ENCODE measurements at regions not wholly inside any gene's neighbourhood (a gene's known extent, or its start where the extent isn't known, plus 50 kb on each side); places are given as distances from the start of the nearest gene placed in this dataset.

- no peaks in the 10 kb centered on the region for H3K27me3 ChIP-seq (ENCODE audit: insufficient read depth, low read depth)
- no peak overlapping the region for H3K4me2 ChIP-seq
- H4K20me1 ChIP-seq (ENCODE audit: insufficient read depth): no peaks in the 10 kb centered on the region
- H3F3A ChIP-seq (ENCODE audit: insufficient read depth, low read depth): no peaks in the 10 kb centered on the region
- intact Hi-C loops (cut with micrococcal nuclease; ENCODE audit: unreplicated experiment): no loop called here
- ChIA-PET POLR2A (ENCODE audit: unreplicated experiment) (no interaction called here), CTCF (no interaction called here)
- no peak overlapping the region for H3K4me3 ChIP-seq
- no peak overlapping the region for H3K27ac ChIP-seq
- no peaks in the 10 kb centered on the region for H3K9me2 ChIP-seq (ENCODE audit: insufficient read depth)
- H3K79me2 ChIP-seq (ENCODE audit: low read depth): no peaks in the 10 kb centered on the region
- BruUV-seq (replicated peaks): no TSS peak
- H3K9me3 ChIP-seq (ENCODE audit: insufficient read depth, low read depth): no peaks in the 10 kb centered on the region
- no peak overlapping the region for H2AFZ ChIP-seq
- TF ChIP-seq EZH2 (IDR thresholded peaks at IDR 0.05; ENCODE audit: low read depth): no peak
- H3K4me1 ChIP-seq (replicated peaks; ENCODE audit: insufficient read depth): no peaks in the 10 kb centered on the region
- no peak for DNase-seq
- H3K36me3 ChIP-seq (ENCODE audit: low read depth): no peaks in the 10 kb centered on the region
Measured at GRCh38 chr12:126685636-126686035, 1581.3 kb upstream of the TMEM132C start.

DNA sequence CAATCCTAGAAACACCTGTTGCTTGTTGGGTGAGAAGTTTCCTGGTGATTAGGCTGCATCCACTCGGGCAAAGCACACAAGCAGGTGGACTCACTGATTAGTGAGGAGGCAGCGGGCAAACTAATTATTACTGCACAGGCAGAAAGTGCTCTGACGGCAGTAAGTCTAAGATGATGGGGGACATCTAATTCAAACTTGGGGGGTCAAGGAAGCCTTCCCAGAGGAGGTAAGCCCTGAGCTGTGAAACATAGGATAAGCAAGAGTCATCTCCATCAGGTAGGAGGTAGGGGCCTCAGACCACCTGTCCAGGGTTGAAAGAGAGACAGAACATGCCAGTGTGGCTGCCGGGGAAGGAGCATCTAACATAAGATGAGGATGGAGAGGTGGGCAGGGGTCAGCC, 1578.4 kb upstream of the TMEM132C start:
- no peaks in the 10 kb centered on the region for H3K4me1 ChIP-seq (replicated peaks; ENCODE audit: insufficient read depth)
- H3K9me3 ChIP-seq (ENCODE audit: insufficient read depth, low read depth): no peaks in the 10 kb centered on the region
- no peaks in the 10 kb centered on the region for H3K9me2 ChIP-seq (ENCODE audit: insufficient read depth)
- H3K4me3 ChIP-seq: no peak overlapping the region
- TF ChIP-seq, protein P1, sequence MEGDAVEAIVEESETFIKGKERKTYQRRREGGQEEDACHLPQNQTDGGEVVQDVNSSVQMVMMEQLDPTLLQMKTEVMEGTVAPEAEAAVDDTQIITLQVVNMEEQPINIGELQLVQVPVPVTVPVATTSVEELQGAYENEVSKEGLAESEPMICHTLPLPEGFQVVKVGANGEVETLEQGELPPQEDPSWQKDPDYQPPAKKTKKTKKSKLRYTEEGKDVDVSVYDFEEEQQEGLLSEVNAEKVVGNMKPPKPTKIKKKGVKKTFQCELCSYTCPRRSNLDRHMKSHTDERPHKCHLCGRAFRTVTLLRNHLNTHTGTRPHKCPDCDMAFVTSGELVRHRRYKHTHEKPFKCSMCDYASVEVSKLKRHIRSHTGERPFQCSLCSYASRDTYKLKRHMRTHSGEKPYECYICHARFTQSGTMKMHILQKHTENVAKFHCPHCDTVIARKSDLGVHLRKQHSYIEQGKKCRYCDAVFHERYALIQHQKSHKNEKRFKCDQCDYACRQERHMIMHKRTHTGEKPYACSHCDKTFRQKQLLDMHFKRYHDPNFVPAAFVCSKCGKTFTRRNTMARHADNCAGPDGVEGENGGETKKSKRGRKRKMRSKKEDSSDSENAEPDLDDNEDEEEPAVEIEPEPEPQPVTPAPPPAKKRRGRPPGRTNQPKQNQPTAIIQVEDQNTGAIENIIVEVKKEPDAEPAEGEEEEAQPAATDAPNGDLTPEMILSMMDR (conservative IDR thresholded peaks at IDR 0.05): no peak
- TF ChIP-seq EZH2 (IDR thresholded peaks at IDR 0.05; ENCODE audit: low read depth): no peak
- no TSS peak for BruUV-seq (replicated peaks)
- H3K27ac ChIP-seq: no peak overlapping the region
- CTCF ChIA-PET: no interaction called here
- no peaks in the 10 kb centered on the region for H3F3A ChIP-seq (ENCODE audit: insufficient read depth, low read depth)
- no peak overlapping the region for H3K4me2 ChIP-seq
- H3K79me2 ChIP-seq (ENCODE audit: low read depth): no peaks in the 10 kb centered on the region
- no peaks in the 10 kb centered on the region for H3K27me3 ChIP-seq (ENCODE audit: insufficient read depth, low read depth)
- POLR2A ChIA-PET (ENCODE audit: unreplicated experiment): no interaction called here
- intact Hi-C loops (cut with micrococcal nuclease; ENCODE audit: unreplicated experiment): no loop called here
- no peak for DNase-seq
- no peak overlapping the region for H2AFZ ChIP-seq
- no peaks in the 10 kb centered on the region for H4K20me1 ChIP-seq (ENCODE audit: insufficient read depth)
- no peaks in the 10 kb centered on the region for H3K36me3 ChIP-seq (ENCODE audit: low read depth)

GRCh38 chr12:126700096-126700495, 1566.9 kb upstream of the TMEM132C start:
- ChIA-PET POLR2A (ENCODE audit: unreplicated experiment) (no interaction called here), CTCF (no interaction called here)
- no peak for DNase-seq
- TF ChIP-seq EZH2 (IDR thresholded peaks at IDR 0.05; ENCODE audit: low read depth): no peak
- TF ChIP-seq, protein P1 (conservative IDR thresholded peaks at IDR 0.05): no peak
- H3K27me3 ChIP-seq (ENCODE audit: insufficient read depth, low read depth): peaks cover 14% of the 10 kb centered on the region; the same call in 1 of the 2 replicates
- no peaks in the 10 kb centered on the region for H3K9me2 ChIP-seq (ENCODE audit: insufficient read depth)
- no peaks in the 10 kb centered on the region for H3K36me3 ChIP-seq (ENCODE audit: low read depth)
- H4K20me1 ChIP-seq (ENCODE audit: insufficient read depth): no peaks in the 10 kb centered on the region
- no peak overlapping the region for H2AFZ ChIP-seq
- no peaks in the 10 kb centered on the region for H3F3A ChIP-seq (ENCODE audit: insufficient read depth, low read depth)
- H3K4me2 ChIP-seq: no peak overlapping the region
- BruUV-seq (replicated peaks): no TSS peak
- intact Hi-C loops (cut with micrococcal nuclease; ENCODE audit: unreplicated experiment): loop anchor here (10.0 kb wide), 1 partner anchor 75 kb away; no protein-coding TSS in a partner anchor
- no peak overlapping the region for H3K4me3 ChIP-seq
- no peaks in the 10 kb centered on the region for H3K9me3 ChIP-seq (ENCODE audit: insufficient read depth, low read depth)
- H3K27ac ChIP-seq: no peak overlapping the region
- no peaks in the 10 kb centered on the region for H3K4me1 ChIP-seq (replicated peaks; ENCODE audit: insufficient read depth)
- no peaks in the 10 kb centered on the region for H3K79me2 ChIP-seq (ENCODE audit: low read depth)

- POLR2A ChIA-PET (ENCODE audit: unreplicated experiment): no interaction called here
Measured at GRCh38 chr12:126704609-126705008, 1562.4 kb upstream of the TMEM132C start.

More at GRCh38 chr12:126704609-126705008, 1562.4 kb upstream of the TMEM132C start:
- Histone ChIP-seq H3K9me2 (ENCODE audit: insufficient read depth) (no peaks in the 10 kb centered on the region), H2AFZ (no peak overlapping the region), H3F3A (ENCODE audit: insufficient read depth, low read depth) (no peaks in the 10 kb centered on the region), H3K4me2 (no peak overlapping the region), H3K27ac (no peak overlapping the region), H3K27me3 (ENCODE audit: insufficient read depth, low read depth) (peaks cover 14% of the 10 kb centered on the region; the same call in 1 of the 2 replicates), H3K36me3 (ENCODE audit: low read depth) (no peaks in the 10 kb centered on the region), H3K79me2 (ENCODE audit: low read depth) (no peaks in the 10 kb centered on the region), H4K20me1 (ENCODE audit: insufficient read depth) (no peaks in the 10 kb centered on the region), H3K4me3 (no peak overlapping the region), H3K4me1 (replicated peaks; ENCODE audit: insufficient read depth) (no peaks in the 10 kb centered on the region), H3K9me3 (ENCODE audit: insufficient read depth, low read depth) (no peaks in the 10 kb centered on the region)
- BruUV-seq (replicated peaks): no TSS peak
- CTCF ChIA-PET: no interaction called here
- intact Hi-C loops (cut with micrococcal nuclease; ENCODE audit: unreplicated experiment): loop anchor here (10.0 kb wide), 1 partner anchor 70 kb away; no protein-coding TSS in a partner anchor
- TF ChIP-seq EZH2 (IDR thresholded peaks at IDR 0.05; ENCODE audit: low read depth): no peak
- TF ChIP-seq, protein P1 (conservative IDR thresholded peaks at IDR 0.05): peak; percentile 52
- no peak for DNase-seq
